ENCODE measurements at regions not wholly inside any gene's neighbourhood (a gene's known extent, or its start where the extent isn't known, plus 50 kb on each side); places are given as distances from the start of the nearest gene placed in this dataset.

GRCh38 chr1:8092657-8093056, 66.5 kb upstream of the ERRFI1 start:
- no peak overlapping the region for H3K4me3 ChIP-seq
- TF ChIP-seq POLR2A (IDR thresholded peaks at IDR 0.05): no peak
- TF ChIP-seq CTCF (IDR thresholded peaks at IDR 0.05): no peak
- no peak for TF ChIP-seq EP300 (IDR thresholded peaks at IDR 0.05)
- H3K27me3 ChIP-seq: no peaks in the 10 kb centered on the region
- no peak overlapping the region for H3K27ac ChIP-seq
- 89 to 94% (median 91%) methylated on average over 9 of the region's 9 CpGs for WGBS, 3 donors
- intact Hi-C loops (cut with DNase I): no loop called here
- H3K4me1 ChIP-seq (ENCODE audit: insufficient read depth): peaks cover 6% of the 10 kb centered on the region
- no peak for DNase-seq
- no peaks in the 10 kb centered on the region for H3K9me3 ChIP-seq
- no peaks in the 10 kb centered on the region for H3K36me3 ChIP-seq

DNA sequence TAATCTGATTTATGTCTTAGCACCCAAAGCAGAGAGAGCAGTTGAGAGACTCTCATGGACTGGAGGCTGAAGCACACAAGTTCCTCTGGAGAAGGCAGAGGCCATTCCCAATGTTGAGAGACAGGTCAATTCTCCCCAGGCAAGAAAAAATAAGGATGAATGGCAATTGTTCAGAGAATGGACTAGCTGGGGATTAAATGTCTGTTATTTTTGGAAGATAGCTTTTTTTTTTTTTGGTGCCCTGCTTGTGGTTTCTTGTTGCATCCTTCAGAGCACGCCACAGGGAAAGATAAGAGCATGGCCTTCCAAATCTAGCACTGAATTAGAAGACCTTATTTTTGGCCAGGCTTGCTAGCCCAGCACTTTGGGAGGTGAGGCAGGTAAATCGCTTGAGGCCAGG, 65.6 kb upstream of the ERRFI1 start:
- no peaks in the 10 kb centered on the region for H3K27me3 ChIP-seq
- 75 to 86% (median 85%) methylated on average over 2 of the region's 2 CpGs for WGBS, 3 donors
- H3K27ac ChIP-seq: no peak overlapping the region
- H3K36me3 ChIP-seq: no peaks in the 10 kb centered on the region
- TF ChIP-seq POLR2A (IDR thresholded peaks at IDR 0.05): no peak
- no peak for TF ChIP-seq EP300 (IDR thresholded peaks at IDR 0.05)
- TF ChIP-seq CTCF (IDR thresholded peaks at IDR 0.05): no peak
- intact Hi-C loops (cut with DNase I): no loop called here
- DNase-seq: no peak
- H3K4me1 ChIP-seq (ENCODE audit: insufficient read depth): peaks cover 3% of the 10 kb centered on the region
- H3K4me3 ChIP-seq: no peak overlapping the region
- no peaks in the 10 kb centered on the region for H3K9me3 ChIP-seq

- no peaks in the 10 kb centered on the region for H3K9me3 ChIP-seq
- H3K4me3 ChIP-seq: no peak overlapping the region
- H3K36me3 ChIP-seq: no peaks in the 10 kb centered on the region
- no peaks in the 10 kb centered on the region for H3K27me3 ChIP-seq
- intact Hi-C loops (cut with DNase I): no loop called here
- TF ChIP-seq EP300 (IDR thresholded peaks at IDR 0.05) (no peak), POLR2A (IDR thresholded peaks at IDR 0.05) (no peak), CTCF (IDR thresholded peaks at IDR 0.05) (no peak)
- no peak overlapping the region for H3K27ac ChIP-seq
- DNase-seq: no peak
- H3K4me1 ChIP-seq (ENCODE audit: insufficient read depth): no peaks in the 10 kb centered on the region
- WGBS, 3 donors: 36 to 61% (median 42%) methylated on average over 2 of the region's 2 CpGs
Observed at GRCh38 chr1:8090241-8090702, 64.2 kb upstream of the ERRFI1 start.

GRCh38 chr1:8089535-8090228, 63.6 kb upstream of the ERRFI1 start:
- Histone ChIP-seq H3K36me3 (no peaks in the 10 kb centered on the region), H3K9me3 (no peaks in the 10 kb centered on the region), H3K27me3 (no peaks in the 10 kb centered on the region), H3K4me1 (ENCODE audit: insufficient read depth) (no peaks in the 10 kb centered on the region), H3K4me3 (no peak overlapping the region), H3K27ac (no peak overlapping the region)
- 81 to 82% (median 81%) methylated on average over 10 of the region's 10 CpGs for WGBS, 3 donors
- no peak for DNase-seq
- TF ChIP-seq EP300 (IDR thresholded peaks at IDR 0.05): no peak
- TF ChIP-seq POLR2A (IDR thresholded peaks at IDR 0.05): no peak
- TF ChIP-seq CTCF (IDR thresholded peaks at IDR 0.05): no peak
- intact Hi-C loops (cut with DNase I): no loop called here

Data from ovary (tissue), 7 donors.